IMR-90 (cell line): ENCODE measurements at regions not wholly inside any gene's neighbourhood (a gene's known extent, or its start where the extent isn't known, plus 50 kb on each side); places are given as distances from the start of the nearest gene placed in this dataset.

ENCODE experiments used
- ATAC-seq: fragments of 200-7000 bp; cut with Tn5 transposase; 2 replicates; pipeline ENCODE4 v1.9.1; 2020; ENCODE audit warnings: low read depth, mild to moderate bottlenecking, moderate library complexity
- BruUV-seq: library from RNA; stranded (reverse); fragments of 400-500 nt; replicated peaks from 2 replicates; lab custom pipeline; 2021; lab: Mats Ljungman, UMichigan
- CTCF ChIA-PET: fragments of 300-600 bp; formaldehyde crosslinking; extraction: SDS; loops from one replicate; lab custom pipeline; 2021; ENCODE audit warnings: antibody characterized with exemption; lab: Yijun Ruan, JAX
- POLR2A ChIA-PET: fragments of 300-600 bp; sonication (Branson Sonifier 250); formaldehyde crosslinking; loops from one replicate; lab custom pipeline; 2022; ENCODE audit warnings: antibody characterized with exemption; ENCODE audit not compliant: unreplicated experiment; lab: Charles Lee
- DNase-seq: peaks from one replicate; pipeline ENCODE4 v3.0.0; 2013
- H2AFZ ChIP-seq: replicated peaks from 2 replicates; pipeline ENCODE3; 2013; ENCODE audit warnings: low read length, mild to moderate bottlenecking; ENCODE audit not compliant: poor library complexity
- H2AK5ac ChIP-seq: 2 replicates; pipeline ENCODE4 v1.6.1; 2013; ENCODE audit warnings: low read depth, low read length, inconsistent platforms
- H2AK9ac ChIP-seq: replicated peaks from 2 replicates; pipeline ENCODE3; 2013; ENCODE audit warnings: mild to moderate bottlenecking, low read depth, low read length, moderate library complexity; ENCODE audit not compliant: poor library complexity
- H2BK120ac ChIP-seq: 2 replicates; pipeline ENCODE4 v1.6.1; 2013; ENCODE audit warnings: low read depth, low read length, inconsistent platforms
- H2BK15ac ChIP-seq: 3 replicates; pipeline ENCODE4 v1.6.1; 2013; ENCODE audit warnings: low read depth, low read length, inconsistent platforms
- H2BK20ac ChIP-seq: 2 replicates; pipeline ENCODE4 v1.6.1; 2013; ENCODE audit warnings: low read depth, mild to moderate bottlenecking, inconsistent platforms, low read length, moderate library complexity
- H2BK5ac ChIP-seq: 2 replicates; pipeline ENCODE4 v1.6.1; 2013; ENCODE audit warnings: mild to moderate bottlenecking, low read depth, low read length, inconsistent platforms; ENCODE audit not compliant: poor library complexity, severe bottlenecking
- H3K14ac ChIP-seq: replicated peaks from 2 replicates; pipeline ENCODE4 v1.6.1; 2013; ENCODE audit warnings: low read depth, low read length, inconsistent platforms
- H3K18ac ChIP-seq: 2 replicates; pipeline ENCODE4 v1.6.1; 2013; ENCODE audit warnings: low read depth, low read length, control low read depth
- H3K23ac ChIP-seq: 2 replicates; pipeline ENCODE4 v1.6.1; 2013; ENCODE audit warnings: low read depth, low read length, inconsistent platforms
- H3K27ac ChIP-seq: 2 replicates; pipeline ENCODE4 v1.5.1; 2013; ENCODE audit warnings: mild to moderate bottlenecking, control low read depth, low read length; ENCODE audit not compliant: insufficient read depth
- H3K27me3 ChIP-seq: 2 replicates; pipeline ENCODE4 v1.6.1; 2013; ENCODE audit warnings: low read length; ENCODE audit not compliant: control insufficient read depth, insufficient read depth
- H3K36me3 ChIP-seq: 2 replicates; pipeline ENCODE4 v1.6.1; 2013; ENCODE audit warnings: low read length, mixed read lengths; ENCODE audit not compliant: control insufficient read depth, insufficient read depth
- H3K4ac ChIP-seq: 2 replicates; pipeline ENCODE4 v1.6.1; 2013; ENCODE audit warnings: low read depth, low read length, inconsistent platforms
- H3K4me1 ChIP-seq: 2 replicates; pipeline ENCODE4 v1.6.1; 2013; ENCODE audit warnings: low read length, mixed read lengths; ENCODE audit not compliant: control insufficient read depth, insufficient read depth
- H3K4me2 ChIP-seq: 2 replicates; pipeline ENCODE4 v1.6.1; 2013; ENCODE audit warnings: low read depth, mild to moderate bottlenecking, control low read depth, low read length, moderate library complexity
- H3K4me3 ChIP-seq: 2 replicates; pipeline ENCODE4 v1.5.1; 2013; ENCODE audit warnings: low read depth, mild to moderate bottlenecking, control low read depth, low read length, moderate library complexity; ENCODE audit not compliant: insufficient read depth
- H3K56ac ChIP-seq: 2 replicates; pipeline ENCODE4 v1.6.1; 2013; ENCODE audit warnings: low read length, inconsistent platforms; ENCODE audit not compliant: insufficient read depth; ENCODE audit errors: extremely low read depth
- H3K79me1 ChIP-seq, 2 experiments: 2 replicates each; pipeline ENCODE4 v1.6.1; 2013; ENCODE audit warnings: low read length in 2 of 2, inconsistent platforms in 1 of 2, low read depth in 1 of 2
- H3K9ac ChIP-seq: 2 replicates; pipeline ENCODE4 v1.6.1; 2013; ENCODE audit warnings: low read depth, low read length, control low read depth
- H3K9me1 ChIP-seq: 2 replicates; pipeline ENCODE4 v1.6.1; 2013; ENCODE audit warnings: low read length, inconsistent platforms; ENCODE audit not compliant: insufficient read depth
- H3K9me3 ChIP-seq: 2 replicates; pipeline ENCODE4 v1.6.1; 2013; ENCODE audit warnings: low read length; ENCODE audit not compliant: control insufficient read depth, insufficient read depth
- H4K20me1 ChIP-seq: 2 replicates; pipeline ENCODE4 v1.6.1; 2013; ENCODE audit warnings: low read length, inconsistent platforms; ENCODE audit not compliant: insufficient read depth
- H4K5ac ChIP-seq: 2 replicates; pipeline ENCODE4 v1.6.1; 2013; ENCODE audit warnings: mild to moderate bottlenecking, low read depth, low read length, control low read depth
- H4K8ac ChIP-seq, 2 experiments: 2 replicates each; pipeline ENCODE4 v1.6.1; 2013; ENCODE audit warnings: low read depth in 2 of 2, low read length in 2 of 2, control low read depth in 1 of 2, inconsistent platforms in 1 of 2
- H4K91ac ChIP-seq: 2 replicates; pipeline ENCODE4 v1.6.1; 2013; ENCODE audit warnings: low read depth, low read length, inconsistent platforms; ENCODE audit not compliant: insufficient read depth
- CEBPB ChIP-seq: IDR thresholded peaks from 2 replicates; pipeline ENCODE4 v1.6.1; 2012; ENCODE audit warnings: low read depth, low read length, improper control_type of control experiment
- CHD1 ChIP-seq: IDR thresholded peaks from 2 replicates; pipeline ENCODE4 v1.6.1; 2012; ENCODE audit warnings: low read depth, low read length, improper control_type of control experiment
- CTCF ChIP-seq: conservative IDR thresholded peaks from 2 replicates; pipeline ENCODE4 v1.5.1; 2012; ENCODE audit warnings: mild to moderate bottlenecking, low read depth, low read length, improper control_type of control experiment
- ELK1 ChIP-seq: fragments of 150-350 bp; IDR thresholded peaks from 2 replicates; pipeline ENCODE4 v1.6.1; 2016; ENCODE audit warnings: low read depth, mild to moderate bottlenecking, low read length, moderate library complexity, borderline replicate concordance
- FOS ChIP-seq: fragments of 150-350 bp; IDR thresholded peaks from 2 replicates; pipeline ENCODE4 v1.6.1; 2016; ENCODE audit warnings: low read depth, low read length
- MAFK ChIP-seq: IDR thresholded peaks from 2 replicates; pipeline ENCODE4 v1.6.1; 2012; ENCODE audit warnings: low read depth, low read length, improper control_type of control experiment
- MXI1 ChIP-seq: IDR thresholded peaks from 2 replicates; pipeline ENCODE4 v1.6.1; 2012; ENCODE audit warnings: low read depth, mild to moderate bottlenecking, low read length, moderate library complexity, borderline replicate concordance
- NFE2L2 ChIP-seq: fragments of 150-350 bp; IDR thresholded peaks from 2 replicates; pipeline ENCODE4 v1.6.1; 2016; ENCODE audit warnings: low read depth, mild to moderate bottlenecking, low read length
- SMC3 ChIP-seq: fragments of 150-350 bp; IDR thresholded peaks from 2 replicates; pipeline ENCODE4 v1.6.1; 2016; ENCODE audit warnings: low read depth, mild to moderate bottlenecking, antibody characterized with exemption, low read length, moderate library complexity
- WGBS, 2 experiments: methylation state at CpG; one replicate each; pipeline versions ENCODE4 v1.1.5 to v1.1.7; 2013; ENCODE audit warnings: missing lambda C conversion rate in 2 of 2; ENCODE audit not compliant: insufficient read length in 1 of 2; ENCODE audit errors: extremely low coverage in 2 of 2; 5-methylcytosine and 5-hydroxymethylcytosine counted together
- dilution Hi-C: fragments of 300-500 bp; cut with HindIII; formaldehyde crosslinking; loops from one replicate; pipeline ENCODE4 v1.14.3; 2018; ENCODE audit warnings: low sequenced_read_pairs; ENCODE audit not compliant: unreplicated experiment
- in situ Hi-C: fragments of 300-500 bp; cut with MboI; formaldehyde crosslinking; loops from 3 replicates; pipeline ENCODE4 v1.14.3; 2019; ENCODE audit warnings: low sequenced_read_pairs, inconsistent platforms, mixed read lengths
- intact Hi-C: fragments of 100-400 bp; cut with micrococcal nuclease; formaldehyde crosslinking; loops from 2 replicates; pipeline ENCODE4 v1.10.0; 2022

- Histone ChIP-seq H3K4me3 (no peak overlapping the region), H3K4me1 (no peaks in the 10 kb centered on the region), H3K14ac (no peak overlapping the region), H3K4me2 (no peak overlapping the region), H2BK15ac (no peak overlapping the region), H3K79me1 (no peaks in the 10 kb centered on the region), H3K9me1 (no peaks in the 10 kb centered on the region), H3K23ac (no peak overlapping the region), H3K36me3 (no peaks in the 10 kb centered on the region), H3K9ac (no peak overlapping the region), H2AK5ac (no peak overlapping the region), H2BK5ac (no peak overlapping the region), H4K91ac (no peak overlapping the region), H3K27ac (no peak overlapping the region), H4K5ac (no peak overlapping the region), H4K20me1 (no peaks in the 10 kb centered on the region), H3K9me3 (no peaks in the 10 kb centered on the region; the same call in 1 of the 2 replicates), H2BK120ac (no peak overlapping the region), H3K18ac (no peak overlapping the region), H2BK20ac (no peak overlapping the region), H3K27me3 (no peaks in the 10 kb centered on the region), H3K56ac (no peak overlapping the region), H2AK9ac (no peak overlapping the region), H2AFZ (no peak overlapping the region), H4K8ac (no peak overlapping the region), H3K4ac (no peak overlapping the region)
- DNase-seq (no peak), ATAC-seq (no peak)
- in situ Hi-C loops: no loop called here
- BruUV-seq: no TSS peak
- TF ChIP-seq ELK1 (no peak), NFE2L2 (no peak), MAFK (no peak), SMC3 (no peak), MXI1 (no peak), CHD1 (no peak), CEBPB (no peak), FOS (no peak), CTCF (no peak)
- dilution Hi-C loops: no loop called here
- ChIA-PET CTCF (no interaction called here), POLR2A (no interaction called here)
- intact Hi-C loops: no loop called here
- no CpG with 5 or more reads among the region's 2 CpGs for WGBS, 2 experiments
Measured at GRCh38 chr6:51360287-51360686, 541.6 kb downstream of the TFAP2B start.
